NB4 (cell line): ENCODE measurements at regions not wholly inside any gene's neighbourhood (a gene's known extent, or its start where the extent isn't known, plus 50 kb on each side); places are given as distances from the start of the nearest gene placed in this dataset.

Source experiments
- POLR2A ChIP-seq: IDR thresholded peaks from 2 replicates; pipeline ENCODE4 v1.6.1; 2011; ENCODE audit warnings: mild to moderate bottlenecking; ENCODE audit not compliant: insufficient read length; ENCODE audit errors: extremely low read depth
- TF ChIP-seq, protein P1 (sequence below): IDR thresholded peaks from one replicate; pipeline ENCODE4 v1.5.1; 2012; ENCODE audit warnings: low read depth, low read length
- TF ChIP-seq, protein P2 (sequence below): IDR thresholded peaks from 2 replicates; pipeline ENCODE4 v1.6.1; 2011; ENCODE audit warnings: low read depth, low read length

DNA sequence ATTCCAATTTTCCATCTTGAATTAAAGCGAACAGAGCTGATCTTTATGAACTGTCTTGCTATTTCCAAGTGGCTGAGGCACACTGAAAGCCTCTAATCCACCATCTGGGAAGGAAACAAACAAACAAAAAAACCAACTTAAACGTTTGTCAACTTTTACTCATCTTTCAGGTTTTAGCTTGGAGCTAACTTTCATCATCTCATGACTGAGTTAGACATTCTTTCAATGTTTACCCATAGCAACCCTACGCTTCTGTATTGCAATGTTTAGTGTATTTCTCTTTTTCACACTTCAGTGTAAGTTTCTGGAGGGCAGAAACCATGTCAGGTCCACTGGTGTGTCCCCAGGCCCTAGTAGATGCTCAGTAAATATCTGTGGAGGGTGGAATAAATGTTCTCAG, 343.8 kb downstream of the GBA3 start:
- TF ChIP-seq, protein P1, sequence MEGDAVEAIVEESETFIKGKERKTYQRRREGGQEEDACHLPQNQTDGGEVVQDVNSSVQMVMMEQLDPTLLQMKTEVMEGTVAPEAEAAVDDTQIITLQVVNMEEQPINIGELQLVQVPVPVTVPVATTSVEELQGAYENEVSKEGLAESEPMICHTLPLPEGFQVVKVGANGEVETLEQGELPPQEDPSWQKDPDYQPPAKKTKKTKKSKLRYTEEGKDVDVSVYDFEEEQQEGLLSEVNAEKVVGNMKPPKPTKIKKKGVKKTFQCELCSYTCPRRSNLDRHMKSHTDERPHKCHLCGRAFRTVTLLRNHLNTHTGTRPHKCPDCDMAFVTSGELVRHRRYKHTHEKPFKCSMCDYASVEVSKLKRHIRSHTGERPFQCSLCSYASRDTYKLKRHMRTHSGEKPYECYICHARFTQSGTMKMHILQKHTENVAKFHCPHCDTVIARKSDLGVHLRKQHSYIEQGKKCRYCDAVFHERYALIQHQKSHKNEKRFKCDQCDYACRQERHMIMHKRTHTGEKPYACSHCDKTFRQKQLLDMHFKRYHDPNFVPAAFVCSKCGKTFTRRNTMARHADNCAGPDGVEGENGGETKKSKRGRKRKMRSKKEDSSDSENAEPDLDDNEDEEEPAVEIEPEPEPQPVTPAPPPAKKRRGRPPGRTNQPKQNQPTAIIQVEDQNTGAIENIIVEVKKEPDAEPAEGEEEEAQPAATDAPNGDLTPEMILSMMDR: no peak
- TF ChIP-seq, protein P2, sequence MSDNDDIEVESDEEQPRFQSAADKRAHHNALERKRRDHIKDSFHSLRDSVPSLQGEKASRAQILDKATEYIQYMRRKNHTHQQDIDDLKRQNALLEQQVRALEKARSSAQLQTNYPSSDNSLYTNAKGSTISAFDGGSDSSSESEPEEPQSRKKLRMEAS: no peak
- no peak for TF ChIP-seq POLR2A
